HG02678 (cell line): ENCODE measurements at regions not wholly inside any gene's neighbourhood (a gene's known extent, or its start where the extent isn't known, plus 50 kb on each side); places are given as distances from the start of the nearest gene placed in this dataset.

Source experiments
- ATAC-seq: cut with Tn5 transposase; IDR thresholded peaks from one replicate; pipeline ENCODE4 v1.9.1; 2021; ENCODE audit warnings: mild to moderate bottlenecking, moderate library complexity; ENCODE audit not compliant: unreplicated experiment

- peak; percentile 82 for ATAC-seq
Observed at GRCh38 chr10:63707254-63707910, 186.2 kb downstream of the REEP3 start.

GRCh38 chr10:63708421-63708820 lies 187.2 kb downstream of the REEP3 start:
- ATAC-seq = no peak

DNA sequence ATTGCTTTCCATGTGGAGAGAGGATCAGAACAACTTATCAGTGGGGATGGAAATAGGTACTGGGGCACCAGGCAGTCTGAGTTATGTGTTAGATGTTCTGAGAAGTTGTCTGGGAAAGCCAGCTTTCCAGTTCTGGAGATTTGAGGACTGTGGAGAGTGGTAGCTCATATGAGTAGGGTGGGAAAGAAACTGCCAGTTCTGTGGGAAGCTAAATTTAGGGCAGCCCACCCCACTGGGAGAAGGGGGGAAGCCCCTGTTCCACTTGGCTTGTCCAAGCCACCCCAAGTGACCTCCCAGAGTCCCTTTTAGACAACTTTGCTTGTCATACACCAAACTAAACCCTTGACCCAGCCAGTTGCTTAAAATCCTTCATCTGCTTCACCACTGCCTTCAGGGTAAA lies 189.5 kb downstream of the REEP3 start:
- no peak for ATAC-seq

GRCh38 chr10:63711361-63711760 lies 190.2 kb downstream of the REEP3 start:
- no peak for ATAC-seq

DNA sequence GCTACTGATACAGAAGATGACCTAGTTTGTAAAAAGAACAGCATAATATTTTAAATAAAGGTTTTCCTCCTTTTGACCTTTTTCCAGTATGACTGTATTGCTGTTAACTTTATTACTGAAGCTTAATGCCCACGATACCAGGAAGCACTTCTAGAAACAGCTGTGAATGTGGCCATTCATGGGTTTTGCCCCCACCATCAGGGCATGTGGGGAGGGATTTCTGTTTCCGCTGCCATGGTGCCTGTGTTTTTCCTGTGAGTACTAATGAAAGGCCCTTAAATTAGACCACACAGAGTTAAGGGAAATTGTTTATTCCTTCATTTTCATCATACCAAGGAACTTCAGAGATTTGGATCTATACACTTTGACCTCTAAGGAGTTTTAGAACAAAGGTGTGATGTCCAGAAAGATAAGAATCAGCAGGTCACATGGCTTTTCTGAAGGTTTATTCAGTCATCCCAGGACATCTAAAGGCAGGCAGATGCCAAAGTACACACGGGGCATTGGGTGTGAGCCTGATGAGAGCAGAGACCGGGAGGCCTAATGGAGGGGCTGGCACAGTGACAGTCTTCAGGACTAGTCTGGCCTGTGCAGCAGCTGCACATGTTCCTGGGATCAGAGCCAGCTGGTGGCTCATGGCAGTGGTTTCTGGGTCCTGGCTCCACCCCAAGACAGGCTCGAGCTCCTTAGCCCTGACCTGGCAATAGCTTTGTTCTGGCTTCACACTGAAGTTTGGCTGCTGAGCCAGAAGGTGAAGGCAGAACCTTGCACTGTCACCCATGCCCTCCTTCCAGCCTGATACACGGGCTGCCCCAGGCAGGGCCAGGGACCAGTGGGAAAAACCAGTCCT lies 190.9 kb downstream of the REEP3 start:
- no peak for ATAC-seq

DNA sequence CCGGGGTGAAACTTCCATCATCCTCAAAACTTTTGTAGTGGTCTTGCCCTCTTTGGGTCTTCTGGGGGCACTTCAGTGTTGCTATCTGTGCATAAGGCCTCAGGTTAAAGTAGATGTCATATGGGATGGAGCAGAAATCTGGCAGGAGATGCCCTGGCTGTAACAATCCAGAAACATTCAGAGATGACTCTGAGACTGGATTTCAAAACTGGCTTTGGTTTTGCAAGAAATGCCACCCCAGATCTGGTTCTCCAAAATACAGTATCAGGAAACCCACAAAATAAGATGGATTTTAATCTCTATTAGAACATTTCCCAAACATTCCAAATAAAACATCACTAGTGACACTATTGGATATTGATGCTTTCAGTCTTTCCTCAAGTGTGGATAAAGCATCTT lies 191.5 kb downstream of the REEP3 start:
- no peak for ATAC-seq

- no peak for ATAC-seq
Observed at GRCh38 chr10:63713191-63714144, 192.3 kb downstream of the REEP3 start.

GRCh38 chr10:63716016-63716580 lies 194.9 kb downstream of the REEP3 start:
- ATAC-seq = no peak

DNA sequence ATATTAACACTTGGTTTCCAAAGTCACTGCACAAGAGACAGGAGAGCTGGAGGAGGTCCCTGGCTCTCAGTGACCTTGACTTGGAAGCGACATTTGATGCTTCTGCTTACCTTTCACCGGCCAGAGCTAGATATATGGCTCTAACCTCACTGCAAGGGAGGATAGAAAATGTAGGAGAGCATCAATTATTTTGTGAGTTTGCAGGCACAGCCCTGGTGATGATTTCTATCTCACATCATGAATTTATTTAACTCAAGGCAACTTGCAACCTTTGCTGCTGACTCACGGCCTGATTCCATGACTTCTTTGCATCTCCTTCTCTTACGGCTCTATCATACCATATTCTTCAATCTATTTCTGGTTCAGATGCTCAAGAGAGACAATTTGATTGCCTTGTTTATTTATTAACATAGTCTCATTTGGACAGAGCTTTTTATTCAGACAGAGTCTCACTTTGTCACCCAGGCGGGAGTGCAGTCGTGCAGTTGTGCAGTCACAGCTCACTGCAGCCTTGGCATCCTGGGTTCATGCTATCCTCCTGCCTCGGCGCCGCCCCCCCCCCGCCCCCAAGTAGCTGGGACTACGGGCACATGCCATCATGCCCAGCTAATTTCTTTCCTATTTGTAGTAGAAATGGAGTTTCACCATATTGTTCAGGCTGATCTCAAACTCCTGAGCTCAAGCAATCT lies 196.0 kb downstream of the REEP3 start:
- ATAC-seq = no peak

GRCh38 chr10:63718006-63718405 lies 196.8 kb downstream of the REEP3 start:
- ATAC-seq = no peak

GRCh38 chr10:63718421-63718820 lies 197.2 kb downstream of the REEP3 start:
- no peak for ATAC-seq

- ATAC-seq = no peak
Observed at GRCh38 chr10:63719226-63719856, 198.1 kb downstream of the REEP3 start.

GRCh38 chr10:63720072-63720537 lies 198.9 kb downstream of the REEP3 start:
- ATAC-seq = peak; percentile 50

- ATAC-seq = peak; percentile 66
Observed at GRCh38 chr10:63720676-63721075, 199.5 kb downstream of the REEP3 start.

DNA sequence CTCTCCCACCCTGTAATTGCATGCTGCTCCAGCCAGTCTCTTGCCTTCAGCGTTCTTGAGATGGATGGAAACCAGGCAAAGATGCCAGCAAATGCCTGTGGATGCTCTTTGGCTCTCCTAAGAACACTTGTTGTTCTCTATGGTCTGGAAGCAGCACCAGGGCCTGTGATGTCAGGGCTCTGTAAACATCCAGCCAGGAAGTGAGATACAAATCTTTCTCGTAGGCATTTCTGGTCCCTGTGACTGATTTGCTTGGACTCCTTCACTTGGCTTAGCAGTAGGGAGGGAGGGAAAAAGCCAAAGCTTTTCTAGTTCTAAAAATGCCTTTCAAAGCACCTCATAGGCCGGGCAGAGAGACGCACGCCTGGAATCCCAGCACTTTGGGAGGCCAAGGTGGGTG lies 201.3 kb downstream of the REEP3 start:
- no peak for ATAC-seq

GRCh38 chr10:63723320-63723719 lies 202.1 kb downstream of the REEP3 start:
- no peak for ATAC-seq

DNA sequence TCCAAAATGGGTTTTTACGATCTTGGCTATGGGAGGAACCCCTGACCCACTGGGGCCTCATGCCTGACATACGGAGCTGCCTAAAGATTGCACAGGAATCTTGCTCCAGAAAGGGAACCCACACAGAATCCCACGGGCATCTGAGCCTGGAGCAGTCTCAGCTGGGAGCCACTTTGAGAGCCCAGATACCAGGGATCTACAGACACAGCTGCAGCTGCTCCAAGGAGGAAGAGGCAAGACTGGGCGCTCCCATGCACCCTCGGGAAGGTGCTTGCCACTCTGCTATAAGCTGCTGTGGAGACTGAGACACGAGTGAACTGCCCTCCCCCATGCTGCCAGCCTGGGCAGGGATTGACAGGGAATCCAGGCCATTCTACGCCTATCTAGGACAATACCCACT lies 202.5 kb downstream of the REEP3 start:
- no peak for ATAC-seq

DNA sequence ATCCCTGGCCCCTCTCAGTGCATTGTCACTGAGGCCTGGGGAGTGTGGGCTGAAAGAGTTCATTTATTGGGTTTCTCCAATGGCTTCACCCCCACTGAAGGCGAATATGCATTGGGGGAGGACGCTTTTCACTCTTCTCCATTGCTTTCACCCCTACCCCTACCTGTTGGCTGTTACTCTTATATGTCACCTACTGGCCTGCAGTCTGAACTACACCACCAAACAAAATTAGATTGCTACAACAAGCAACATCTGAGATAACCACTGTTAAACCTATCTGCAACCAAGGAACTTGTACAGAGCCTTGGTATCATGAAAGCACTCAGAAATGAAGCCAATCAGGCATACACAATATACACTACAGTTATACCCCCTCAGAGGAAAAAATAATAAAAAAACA lies 203.7 kb downstream of the REEP3 start:
- ATAC-seq = no peak

GRCh38 chr10:63726867-63727266 lies 205.7 kb downstream of the REEP3 start:
- ATAC-seq = no peak

DNA sequence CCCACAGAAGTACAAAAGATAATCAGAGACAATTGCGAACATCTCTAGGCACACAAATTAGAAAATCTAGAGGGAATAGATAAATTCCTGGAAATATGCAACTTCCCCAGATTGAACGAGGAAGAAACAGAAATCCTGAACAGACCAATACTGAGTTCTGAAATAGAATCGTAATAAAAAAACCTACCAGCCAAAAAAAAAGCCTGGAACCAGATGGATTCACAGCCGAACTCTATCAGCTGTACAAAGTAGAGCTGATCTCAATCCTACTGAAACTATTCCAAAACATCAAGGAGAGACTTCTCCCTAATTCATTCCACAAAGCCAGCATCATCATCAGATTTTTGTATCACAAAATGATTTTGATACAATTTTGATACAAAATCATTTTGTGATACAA lies 206.4 kb downstream of the REEP3 start:
- ATAC-seq = no peak
